GM19239 (cell line): ENCODE measurements at regions not wholly inside any gene's neighbourhood (a gene's known extent, or its start where the extent isn't known, plus 50 kb on each side); places are given as distances from the start of the nearest gene placed in this dataset.
"Not testable (repeated sequence)": the region's sequence is repeated elsewhere in the genome, so short reads cannot be mapped to it uniquely, and the experiment has no call there.

ENCODE experiments used
- DNase-seq: peaks from one replicate; pipeline ENCODE4 v3.0.0; 2011; ENCODE audit warnings: low spot score; ENCODE audit not compliant: insufficient read length
- FAIRE-seq: peaks from 2 replicates; lab custom pipeline; 2011; peaks lifted over from hg19 to GRCh38; lab: Jason Lieb, UNC

GRCh38 chr4:181846934-181847333, 396.3 kb upstream of the TENM3 start:
- FAIRE-seq (no peak), DNase-seq (no peak)

GRCh38 chr4:181848357-181848756, 394.8 kb upstream of the TENM3 start:
- FAIRE-seq, result no peak

DNA sequence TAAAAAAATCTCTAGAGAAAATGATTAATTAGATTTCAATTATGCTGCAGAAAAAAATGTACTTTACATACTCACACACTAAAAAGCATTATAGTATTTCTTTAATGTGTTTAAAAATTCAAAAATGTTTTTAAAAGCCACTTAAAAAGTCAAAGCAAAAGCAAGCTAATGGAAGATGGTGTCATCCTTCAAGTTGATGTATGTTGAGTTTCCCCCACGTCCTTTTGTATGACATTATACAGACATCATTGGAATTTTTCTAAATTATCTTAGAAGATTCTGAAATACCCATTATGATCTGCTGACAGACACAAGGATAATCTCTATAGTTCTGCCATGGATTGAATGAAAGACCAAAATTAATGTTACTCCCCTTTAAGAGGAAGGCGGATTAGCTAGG, 393.7 kb upstream of the TENM3 start:
- DNase-seq (no peak), FAIRE-seq (no peak)

More at GRCh38 chr4:181848357-181848756, 394.8 kb upstream of the TENM3 start:
- no peak for DNase-seq

DNA sequence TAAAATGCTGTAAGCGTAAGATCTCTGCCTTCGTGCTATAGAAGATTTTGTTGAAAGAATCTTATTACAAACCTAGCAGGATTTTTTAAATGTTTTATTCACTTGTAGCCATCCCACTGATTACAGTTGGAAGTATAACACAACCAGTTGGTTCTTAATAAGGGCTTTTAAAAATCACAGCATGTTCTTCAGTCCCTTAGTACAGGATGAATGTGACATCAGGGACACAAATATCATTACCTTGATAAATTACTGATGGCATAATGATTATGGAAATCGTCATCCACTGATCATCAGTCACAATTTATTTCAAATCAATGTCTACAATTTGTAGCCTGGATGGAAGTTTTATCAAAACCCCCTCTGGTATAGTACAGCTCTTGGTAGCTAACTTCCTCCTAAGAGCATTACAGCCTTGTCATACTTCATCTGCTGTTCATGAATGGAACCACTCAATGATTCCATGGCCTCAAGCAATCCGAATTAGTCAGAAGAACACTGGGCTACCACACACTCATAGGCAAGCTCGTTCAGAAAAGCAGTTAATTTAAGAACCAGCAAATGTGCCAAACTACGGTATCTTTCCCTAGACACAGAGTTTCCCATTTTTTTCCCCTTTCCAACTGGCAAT, 389.2 kb upstream of the TENM3 start:
- FAIRE-seq, result no peak
- DNase-seq, result no peak

- FAIRE-seq, result no peak
- DNase-seq, result no peak
These were observed 387.9 kb upstream of the TENM3 start for GRCh38 chr4:181855307-181855706.

- not testable (repeated sequence) for DNase-seq, FAIRE-seq
These were observed 385.7 kb upstream of the TENM3 start for GRCh38 chr4:181857471-181857870.

DNA sequence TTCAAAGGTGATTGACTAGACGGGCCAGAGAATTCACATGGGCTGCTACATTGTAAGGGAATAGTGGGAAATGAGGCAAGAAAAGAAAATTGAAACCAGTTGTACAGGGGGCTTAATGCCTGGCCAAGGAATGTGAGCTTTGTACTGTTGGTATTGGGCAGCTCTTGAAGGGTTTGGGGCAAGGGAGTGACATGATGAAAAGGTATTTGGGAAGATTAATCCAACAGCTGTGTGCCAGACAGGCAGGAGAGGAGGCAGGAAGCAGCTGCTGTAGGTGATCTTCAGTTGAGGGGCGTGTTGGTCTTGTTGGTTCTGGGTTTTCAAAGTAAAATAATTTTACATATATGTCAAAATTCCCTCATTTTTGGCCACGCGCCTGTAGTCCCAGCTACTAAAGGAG, 384.5 kb upstream of the TENM3 start:
- FAIRE-seq (no peak), DNase-seq (no peak)

GRCh38 chr4:181859439-181859838, 383.8 kb upstream of the TENM3 start:
- FAIRE-seq (no peak), DNase-seq (no peak)

DNA sequence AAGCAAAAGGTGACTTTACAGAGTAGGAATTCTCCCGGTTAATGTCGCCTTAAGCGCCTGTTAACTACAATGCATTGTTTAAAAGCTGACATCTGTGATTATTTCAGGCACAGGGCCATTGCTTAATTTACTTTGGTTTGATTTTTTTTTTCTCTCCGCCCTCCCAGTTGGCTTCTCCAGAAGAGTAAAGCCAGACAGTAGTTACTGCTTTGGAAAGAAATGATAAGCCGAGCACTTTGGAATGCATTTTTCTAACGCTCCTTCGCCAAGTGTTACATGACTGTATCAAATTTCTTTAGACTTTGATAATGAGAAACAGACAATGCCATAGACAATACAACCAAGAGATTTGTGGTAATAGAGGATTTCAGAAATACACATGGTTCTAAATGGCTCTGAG, 383.0 kb upstream of the TENM3 start:
- no peak for FAIRE-seq

GRCh38 chr4:181860668-181861067, 382.5 kb upstream of the TENM3 start:
- DNase-seq, result no peak
- FAIRE-seq, result no peak

More for the DNA sequence above, 383.0 kb upstream of the TENM3 start:
- DNase-seq, result no peak

GRCh38 chr4:181863856-181864255, 379.3 kb upstream of the TENM3 start:
- no peak for DNase-seq
- no peak for FAIRE-seq

GRCh38 chr4:181870326-181870725, 372.9 kb upstream of the TENM3 start:
- no peak for FAIRE-seq
- DNase-seq, result no peak

GRCh38 chr4:181874602-181875001, 368.6 kb upstream of the TENM3 start:
- no peak for DNase-seq
- no peak for FAIRE-seq

DNA sequence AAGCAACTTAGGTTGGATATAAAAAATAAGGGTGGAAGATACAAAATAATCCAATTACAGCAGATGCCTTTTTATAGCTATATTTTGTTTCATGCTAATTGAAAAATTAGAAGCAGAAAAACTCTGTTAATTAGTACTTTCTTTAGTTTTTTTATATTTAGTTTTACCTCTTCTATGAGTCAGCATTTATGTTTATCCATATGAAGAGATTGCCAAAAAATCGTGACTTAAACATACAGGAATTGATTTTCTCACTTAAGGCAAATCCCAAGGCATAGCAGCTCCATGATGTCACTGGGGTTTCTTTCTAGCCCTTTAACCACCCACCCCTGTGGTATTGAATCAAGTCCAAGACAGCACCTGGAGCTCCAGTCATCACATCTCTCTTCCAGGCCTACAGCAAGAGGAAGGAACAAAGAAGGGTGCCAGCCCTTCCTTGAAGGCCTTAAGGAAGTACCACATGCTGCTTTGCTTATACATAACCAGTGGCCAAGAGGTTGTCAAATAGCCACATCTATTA, 365.8 kb upstream of the TENM3 start:
- DNase-seq (no peak), FAIRE-seq (no peak)

DNA sequence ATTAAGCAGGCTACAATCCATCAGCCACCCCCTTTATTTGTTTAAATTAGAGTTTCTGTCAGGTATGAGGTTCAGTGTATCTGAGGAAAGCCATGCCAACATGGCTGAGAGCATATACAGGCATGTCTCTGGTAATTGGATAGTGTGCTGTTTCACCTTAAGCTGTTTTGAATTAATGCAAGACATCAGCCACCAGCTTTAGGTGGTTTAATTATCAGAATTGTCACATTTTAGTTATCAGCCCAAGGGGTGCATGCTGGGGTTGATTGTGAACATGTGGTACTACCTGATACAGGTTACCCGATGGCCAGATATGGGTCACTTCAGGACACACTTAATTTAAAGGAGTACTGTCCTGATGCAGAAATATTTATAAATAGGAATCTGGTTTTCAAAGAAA, 353.2 kb upstream of the TENM3 start:
- no peak for DNase-seq
- FAIRE-seq, result no peak

GRCh38 chr4:181890911-181891310, 352.3 kb upstream of the TENM3 start:
- FAIRE-seq (no peak), DNase-seq (no peak)

DNA sequence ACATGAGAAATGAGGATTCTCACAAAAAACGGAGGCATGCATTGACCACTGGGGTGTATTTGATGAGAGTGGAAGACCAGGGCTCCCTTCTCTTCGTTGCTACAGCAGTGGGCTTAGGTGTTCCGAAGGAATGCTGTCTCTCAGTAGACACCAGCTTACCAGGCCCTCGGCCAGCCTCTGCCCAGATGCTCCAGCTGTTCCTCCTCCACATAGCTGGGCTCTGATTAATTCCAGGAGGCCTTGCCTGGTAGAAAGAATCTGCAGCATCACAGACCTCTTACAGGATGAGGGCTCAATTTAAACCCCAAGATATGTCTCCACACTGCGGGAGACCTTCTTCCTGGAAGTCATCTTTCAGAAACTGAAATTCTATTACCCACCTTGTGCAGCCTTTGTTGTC, 346.6 kb upstream of the TENM3 start:
- no peak for FAIRE-seq
- no peak for DNase-seq

- FAIRE-seq, result no peak
These were observed 345.3 kb upstream of the TENM3 start for GRCh38 chr4:181897935-181898334.

GRCh38 chr4:181902404-181902803, 340.8 kb upstream of the TENM3 start:
- not testable (repeated sequence) for FAIRE-seq, DNase-seq

More at GRCh38 chr4:181897935-181898334, 345.3 kb upstream of the TENM3 start:
- DNase-seq, result no peak

GRCh38 chr4:181905708-181906107, 337.5 kb upstream of the TENM3 start:
- no peak for FAIRE-seq
- no peak for DNase-seq

GRCh38 chr4:181908168-181908567, 335.0 kb upstream of the TENM3 start:
- FAIRE-seq (no peak), DNase-seq (no peak)

GRCh38 chr4:181909368-181909767, 333.8 kb upstream of the TENM3 start:
- DNase-seq (no peak), FAIRE-seq (no peak)
